ENCODE measurements at regions not wholly inside any gene's neighbourhood (a gene's known extent, or its start where the extent isn't known, plus 50 kb on each side); places are given as distances from the start of the nearest gene placed in this dataset.

GRCh38 chr2:13240789-13241487, 524.2 kb downstream of the TRIB2 start:
- no peaks in the 10 kb centered on the region for H3K27me3 ChIP-seq
- no peaks in the 10 kb centered on the region for H3K36me3 ChIP-seq
- no peaks in the 10 kb centered on the region for H3K9me3 ChIP-seq
- H3K4me3 ChIP-seq: no peak overlapping the region
- WGBS, 2 donors: 82 to 87% methylated on average over 11 of the region's 11 CpGs
- TF ChIP-seq EP300 (IDR thresholded peaks at IDR 0.05) (no peak), POLR2A (IDR thresholded peaks at IDR 0.05) (no peak)
- TF ChIP-seq, protein P1, sequence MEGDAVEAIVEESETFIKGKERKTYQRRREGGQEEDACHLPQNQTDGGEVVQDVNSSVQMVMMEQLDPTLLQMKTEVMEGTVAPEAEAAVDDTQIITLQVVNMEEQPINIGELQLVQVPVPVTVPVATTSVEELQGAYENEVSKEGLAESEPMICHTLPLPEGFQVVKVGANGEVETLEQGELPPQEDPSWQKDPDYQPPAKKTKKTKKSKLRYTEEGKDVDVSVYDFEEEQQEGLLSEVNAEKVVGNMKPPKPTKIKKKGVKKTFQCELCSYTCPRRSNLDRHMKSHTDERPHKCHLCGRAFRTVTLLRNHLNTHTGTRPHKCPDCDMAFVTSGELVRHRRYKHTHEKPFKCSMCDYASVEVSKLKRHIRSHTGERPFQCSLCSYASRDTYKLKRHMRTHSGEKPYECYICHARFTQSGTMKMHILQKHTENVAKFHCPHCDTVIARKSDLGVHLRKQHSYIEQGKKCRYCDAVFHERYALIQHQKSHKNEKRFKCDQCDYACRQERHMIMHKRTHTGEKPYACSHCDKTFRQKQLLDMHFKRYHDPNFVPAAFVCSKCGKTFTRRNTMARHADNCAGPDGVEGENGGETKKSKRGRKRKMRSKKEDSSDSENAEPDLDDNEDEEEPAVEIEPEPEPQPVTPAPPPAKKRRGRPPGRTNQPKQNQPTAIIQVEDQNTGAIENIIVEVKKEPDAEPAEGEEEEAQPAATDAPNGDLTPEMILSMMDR (IDR thresholded peaks at IDR 0.05): no peak
- no peak for DNase-seq (ENCODE audit: low spot score in 2 of 2)
- no peaks in the 10 kb centered on the region for H3K4me1 ChIP-seq
- H3K27ac ChIP-seq: no peak overlapping the region

GRCh38 chr2:13252615-13253014, 535.9 kb downstream of the TRIB2 start:
- Histone ChIP-seq H3K36me3 (no peaks in the 10 kb centered on the region), H3K27me3 (no peaks in the 10 kb centered on the region), H3K4me3 (no peak overlapping the region), H3K27ac (no peak overlapping the region), H3K9me3 (no peaks in the 10 kb centered on the region), H3K4me1 (no peaks in the 10 kb centered on the region)
- 68 to 75% methylated on average over 4 of the region's 4 CpGs for WGBS, 2 donors
- no peak for DNase-seq (ENCODE audit: low spot score in 2 of 2)
- no peak for TF ChIP-seq POLR2A (IDR thresholded peaks at IDR 0.05)
- TF ChIP-seq EP300 (IDR thresholded peaks at IDR 0.05): no peak

DNA sequence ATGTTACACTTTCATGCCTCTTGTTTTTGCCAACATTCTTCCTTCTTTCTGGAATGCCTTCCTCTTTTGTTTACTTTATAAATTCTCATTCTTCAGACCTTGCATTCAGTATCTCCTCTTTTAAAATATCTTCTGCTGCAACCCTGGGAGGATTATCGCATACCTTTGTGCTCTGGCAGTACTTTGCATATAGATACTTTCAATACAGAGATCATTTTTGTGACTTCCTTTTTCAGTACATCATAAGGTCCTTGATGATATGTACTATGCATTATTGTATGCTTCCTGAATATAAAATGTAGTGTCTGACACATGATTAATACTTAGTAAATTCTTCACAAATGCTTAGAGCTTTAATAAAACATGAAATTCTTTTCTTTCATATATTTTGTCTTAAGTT, 538.7 kb downstream of the TRIB2 start:
- TF ChIP-seq POLR2A (IDR thresholded peaks at IDR 0.05) (no peak), EP300 (IDR thresholded peaks at IDR 0.05) (no peak)
- TF ChIP-seq, protein P1 (IDR thresholded peaks at IDR 0.05): no peak
- Histone ChIP-seq H3K27me3 (no peaks in the 10 kb centered on the region), H3K9me3 (no peaks in the 10 kb centered on the region), H3K4me1 (no peaks in the 10 kb centered on the region), H3K36me3 (no peaks in the 10 kb centered on the region), H3K27ac (no peak overlapping the region), H3K4me3 (no peak overlapping the region)
- WGBS, 2 donors: 86 to 93% methylated on average over 1 of the region's 1 CpG
- DNase-seq (ENCODE audit: low spot score in 2 of 2): no peak

DNA sequence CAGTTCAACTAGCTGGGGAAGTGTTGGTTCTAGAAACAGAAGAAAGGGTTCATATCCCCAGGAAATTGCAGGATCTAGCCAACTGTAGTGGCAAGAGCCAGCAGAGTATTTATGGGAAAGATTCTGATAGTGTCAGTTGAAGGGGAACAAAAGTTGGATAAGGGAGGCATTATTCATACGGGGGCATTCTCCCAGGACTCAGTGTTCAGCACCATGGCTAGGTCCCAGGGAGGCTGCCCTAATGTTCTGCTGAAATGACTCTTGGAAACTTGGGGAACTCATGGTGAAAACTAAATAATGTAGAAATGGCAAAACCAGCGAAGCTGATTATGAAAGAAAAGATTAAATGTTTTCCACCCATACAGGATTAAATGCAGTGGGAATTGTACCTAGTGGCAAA, 543.7 kb downstream of the TRIB2 start:
- Histone ChIP-seq H3K27ac (no peak overlapping the region), H3K4me3 (no peak overlapping the region), H3K4me1 (no peaks in the 10 kb centered on the region), H3K36me3 (no peaks in the 10 kb centered on the region), H3K27me3 (no peaks in the 10 kb centered on the region), H3K9me3 (peaks cover 0 to 9% (median 0%) of the 10 kb centered on the region in 4 donors)
- no peak for DNase-seq (ENCODE audit: low spot score in 2 of 2)
- 36% methylated on average over 2 of the region's 2 CpGs for WGBS, 2 donors
- TF ChIP-seq, protein P1 (IDR thresholded peaks at IDR 0.05): no peak
- TF ChIP-seq EP300 (IDR thresholded peaks at IDR 0.05) (no peak), POLR2A (IDR thresholded peaks at IDR 0.05) (no peak)

DNA sequence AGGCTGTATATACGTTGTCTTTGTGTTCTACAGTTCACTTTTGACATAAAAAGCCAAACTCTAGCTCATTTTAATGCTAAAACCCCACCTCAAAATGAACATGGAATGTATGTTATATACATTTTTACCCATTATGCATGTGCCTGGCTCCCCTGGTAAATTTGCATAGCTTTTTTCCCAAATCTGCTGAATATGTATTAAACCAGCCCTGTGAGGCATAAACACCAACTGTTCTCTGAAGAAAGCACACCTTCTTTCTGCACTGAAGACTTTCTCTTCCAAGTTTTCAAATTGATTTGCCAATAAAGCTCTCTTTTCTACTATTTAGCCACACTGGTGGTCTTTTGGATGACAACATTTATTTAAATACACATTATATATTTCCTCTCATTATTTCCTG, 549.4 kb downstream of the TRIB2 start:
- 39 to 58% methylated on average over 1 of the region's 1 CpG for WGBS, 2 donors
- no peak overlapping the region for H3K4me3 ChIP-seq
- DNase-seq (ENCODE audit: low spot score in 2 of 2): no peak

More for the DNA sequence above, 549.4 kb downstream of the TRIB2 start:
- Histone ChIP-seq H3K27me3 (no peaks in the 10 kb centered on the region), H3K4me1 (no peaks in the 10 kb centered on the region), H3K27ac (no peak overlapping the region), H3K36me3 (no peaks in the 10 kb centered on the region), H3K9me3 (peaks cover 0 to 9% (median 0%) of the 10 kb centered on the region in 4 donors)
- TF ChIP-seq EP300 (IDR thresholded peaks at IDR 0.05) (no peak), POLR2A (IDR thresholded peaks at IDR 0.05) (no peak)
- TF ChIP-seq, protein P1 (IDR thresholded peaks at IDR 0.05): no peak

Measured in tibial nerve (tissue), 4 donors.